ENCODE measurements at regions not wholly inside any gene's neighbourhood (a gene's known extent, or its start where the extent isn't known, plus 50 kb on each side); places are given as distances from the start of the nearest gene placed in this dataset.

GRCh38 chr6:71412559-71413140 lies 124.0 kb downstream of the OGFRL1 start:
- H4K91ac ChIP-seq (ENCODE audit: insufficient read length, low read depth, low read length), result no peak overlapping the region
- H4K8ac ChIP-seq (replicated peaks; ENCODE audit: insufficient read length, low read depth, low read length), result no peak overlapping the region
- no peak overlapping the region for H2BK120ac ChIP-seq (ENCODE audit: low read depth, low read length, poor library complexity, severe bottlenecking)
- Mint-ChIP-seq H3K9me3 (no peaks in the 10 kb centered on the region), H3K4me1 (peaks cover 2 to 8% of the 10 kb centered on the region in 2 experiments), H3K27ac (no peak overlapping the region), H3K36me3 (ENCODE audit: insufficient read depth in 1 of 3, low read depth in 3 of 3) (no peaks in the 10 kb centered on the region; a peak in 1 of 7 replicates), H3K27me3 (ENCODE audit: low read depth) (no peaks in the 10 kb centered on the region), H3K4me3 (no peak overlapping the region)
- H3K23ac ChIP-seq (ENCODE audit: insufficient read length, low read depth, low read length), result no peak overlapping the region
- H3K18ac ChIP-seq (ENCODE audit: insufficient read length, low read depth, low read length), result no peak overlapping the region
- TF ChIP-seq CTCF (conservative IDR thresholded peaks at IDR 0.05), result no peak
- H3K27ac ChIP-seq (ENCODE audit: insufficient read length, low read depth, low read length), result no peak overlapping the region
- no peaks in the 10 kb centered on the region for H3K27me3 ChIP-seq (ENCODE audit: insufficient read depth, low read length)
- no peaks in the 10 kb centered on the region for H3K79me1 ChIP-seq (ENCODE audit: insufficient read depth, low read depth, low read length, poor library complexity, severe bottlenecking)
- H4K20me1 ChIP-seq (ENCODE audit: control insufficient read depth, insufficient read depth, insufficient read length), result no peaks in the 10 kb centered on the region
- no peak for DNase-seq
- no peak overlapping the region for H3K4me2 ChIP-seq (ENCODE audit: insufficient read depth, insufficient read length, low read length)
- H2AK5ac ChIP-seq (ENCODE audit: insufficient read length, low read length), result no peak overlapping the region
- H2BK15ac ChIP-seq (ENCODE audit: low read depth, low read length), result no peak overlapping the region
- H3K79me2 ChIP-seq (ENCODE audit: insufficient read depth, low read length), result no peaks in the 10 kb centered on the region
- no peak overlapping the region for H4K5ac ChIP-seq (ENCODE audit: insufficient read length, low read depth, low read length)
- H3K4ac ChIP-seq (ENCODE audit: low read depth, low read length), result no peak overlapping the region
- no peak overlapping the region for H2BK20ac ChIP-seq (ENCODE audit: low read depth, low read length, poor library complexity, severe bottlenecking)
- H2AFZ ChIP-seq (ENCODE audit: low read length), result no peak overlapping the region
- no peaks in the 10 kb centered on the region; the same call in 1 of the 2 replicates for H3K4me1 ChIP-seq (ENCODE audit: insufficient read depth, low read length)
- no peak overlapping the region for H2BK12ac ChIP-seq (ENCODE audit: insufficient read length, low read depth, low read length)
- no peak overlapping the region for H3K14ac ChIP-seq (ENCODE audit: insufficient read depth, low read length)
- WGBS (ENCODE audit: extremely low coverage, insufficient read length, low lambda C conversion rate), result 100% methylated on average over 2 of the region's 4 CpGs
- no peak overlapping the region for H3K9ac ChIP-seq (ENCODE audit: extremely low read depth, insufficient read length, low read length)
- H2BK5ac ChIP-seq (ENCODE audit: insufficient read length, low read length), result no peak overlapping the region
- no peak overlapping the region for H3K56ac ChIP-seq (ENCODE audit: insufficient read length, low read depth, low read length)
- H3K9me3 ChIP-seq (ENCODE audit: control insufficient read depth, low read depth, low read length), result no peaks in the 10 kb centered on the region
- no peaks in the 10 kb centered on the region for H3K23me2 ChIP-seq (ENCODE audit: insufficient read length, low read depth, low read length, poor library complexity, severe bottlenecking)
- no peak overlapping the region for H3T11ph ChIP-seq (ENCODE audit: low read length)
